Sigmoid colon (tissue), 6 donors: ENCODE measurements at regions not wholly inside any gene's neighbourhood (a gene's known extent, or its start where the extent isn't known, plus 50 kb on each side); places are given as distances from the start of the nearest gene placed in this dataset.
"Not testable (repeated sequence)": the region's sequence is repeated elsewhere in the genome, so short reads cannot be mapped to it uniquely, and the experiment has no call there.

Source experiments
- DNase-seq: peaks from one replicate; pipeline ENCODE4 v3.0.0-alpha.2; 2019
- H3K27ac ChIP-seq, 4 donors: fragments of 200-600 bp; sonication (generic); one replicate each; pipeline ENCODE4 v1.5.1; 2016 to 2019; ENCODE audit warnings: mild to moderate bottlenecking in 1 of 4
- H3K27me3 ChIP-seq, 3 donors: fragments of 200-600 bp; sonication (generic); one replicate each; pipeline ENCODE4 v1.5.1; 2019; ENCODE audit warnings: mild to moderate bottlenecking in 1 of 3
- H3K36me3 ChIP-seq, 4 donors: fragments of 200-600 bp; sonication (generic); one replicate each; pipeline ENCODE4 v1.5.1; 2016 to 2019
- H3K4me1 ChIP-seq, 4 donors: fragments of 200-600 bp; sonication (generic); one replicate each; pipeline ENCODE4 v1.5.1; 2017 to 2019
- H3K4me3 ChIP-seq, 4 donors: fragments of 200-600 bp; sonication (generic); one replicate each; pipeline ENCODE4 v1.5.1; 2017 to 2019; ENCODE audit warnings: mild to moderate bottlenecking in 2 of 4, moderate library complexity in 1 of 4
- H3K9me3 ChIP-seq, 4 donors: fragments of 200-600 bp in 3 of 4; sonication (generic) in 3 of 4; one replicate each; pipeline versions ENCODE4 v1.5.1 to v1.6.1; 2013 to 2019
- CTCF ChIP-seq, 4 experiments: fragments of 450-650 bp in 3 of 4; fragments of 200-600 bp in 1 of 4; IDR thresholded peaks; one replicate each; pipeline ENCODE4 v1.5.1; 2016 to 2019; ENCODE audit warnings: antibody characterized with exemption in 4 of 4, mild to moderate bottlenecking in 3 of 4, moderate library complexity in 2 of 4
- EP300 ChIP-seq, 4 donors: sonication (generic); formaldehyde crosslinking; IDR thresholded peaks; one replicate each; pipeline ENCODE4 v1.6.1; 2017; ENCODE audit warnings: antibody characterized with exemption in 4 of 4
- POLR2A ChIP-seq, 2 donors: fragments of 450-650 bp; IDR thresholded peaks; one replicate each; pipeline ENCODE4 v1.6.1; 2016; ENCODE audit warnings: antibody characterized with exemption in 2 of 2, mild to moderate bottlenecking in 2 of 2, moderate library complexity in 2 of 2
- POLR2AphosphoS5 ChIP-seq, 4 donors: sonication (generic); formaldehyde crosslinking; IDR thresholded peaks; one replicate each; pipeline ENCODE4 v1.6.1; 2017; ENCODE audit warnings: antibody characterized with exemption in 4 of 4
- WGBS, 2 donors: extraction: QIAGEN DNeasy Blood & Tissue Kit; methylation state at CpG; one replicate each; pipeline ENCODE4 v1.1.7; 2013; 5-methylcytosine and 5-hydroxymethylcytosine counted together
- intact Hi-C: fragments of 100-400 bp; cut with DNase I; formaldehyde crosslinking; loops from one replicate; pipeline ENCODE4 v1.15.1; 2023
- donor health status: healthy with polysubstance abuse.
- donor health status: healthy.

- intact Hi-C loops: no loop called here
- WGBS, 2 donors: 38 to 60% methylated on average over 3 of the region's 3 CpGs
- no peak overlapping the region for H3K4me3 ChIP-seq
These were observed 230.8 kb downstream of the CGGBP1 start for GRCh38 chr3:87828046-87828445.

GRCh38 chr3:87822563-87822962 lies 236.2 kb downstream of the CGGBP1 start:
- TF ChIP-seq CTCF (IDR thresholded peaks at IDR 0.05) (no peak), EP300 (IDR thresholded peaks at IDR 0.05) (no peak), POLR2A (IDR thresholded peaks at IDR 0.05) (no peak)
- no peaks in the 10 kb centered on the region for H3K9me3 ChIP-seq
- no peaks in the 10 kb centered on the region for H3K4me1 ChIP-seq
- H3K4me3 ChIP-seq: no peak overlapping the region
- H3K27ac ChIP-seq: no peak overlapping the region
- no peak for DNase-seq
- no peaks in the 10 kb centered on the region for H3K36me3 ChIP-seq
- intact Hi-C loops: no loop called here
- WGBS, 2 donors: 39 to 59% methylated on average over 2 of the region's 2 CpGs
- H3K27me3 ChIP-seq: no peaks in the 10 kb centered on the region

More at GRCh38 chr3:87828046-87828445, 230.8 kb downstream of the CGGBP1 start:
- TF ChIP-seq POLR2A (IDR thresholded peaks at IDR 0.05) (no peak), CTCF (IDR thresholded peaks at IDR 0.05) (no peak), POLR2AphosphoS5 (IDR thresholded peaks at IDR 0.05) (no peak), EP300 (IDR thresholded peaks at IDR 0.05) (no peak)
- Histone ChIP-seq H3K27me3 (no peaks in the 10 kb centered on the region), H3K27ac (no peak overlapping the region), H3K9me3 (no peaks in the 10 kb centered on the region), H3K4me1 (no peaks in the 10 kb centered on the region), H3K36me3 (no peaks in the 10 kb centered on the region)
- no peak for DNase-seq

- 78 to 83% methylated on average over 6 of the region's 6 CpGs for WGBS, 2 donors
- H3K9me3 ChIP-seq, H3K36me3 ChIP-seq, H3K27ac ChIP-seq, H3K27me3 ChIP-seq, H3K4me3 ChIP-seq, DNase-seq, H3K4me1 ChIP-seq, intact Hi-C loops: not testable (repeated sequence)
These were observed 245.3 kb downstream of the CGGBP1 start for GRCh38 chr3:87813503-87813902.

- intact Hi-C loops: no loop called here
These were observed 246.9 kb downstream of the CGGBP1 start for GRCh38 chr3:87811953-87812352.

GRCh38 chr3:87810452-87811016 lies 248.3 kb downstream of the CGGBP1 start:
- no peaks in the 10 kb centered on the region for H3K9me3 ChIP-seq
- no peak for DNase-seq
- no peaks in the 10 kb centered on the region for H3K27me3 ChIP-seq
- no peak for TF ChIP-seq EP300 (IDR thresholded peaks at IDR 0.05)
- no peak for TF ChIP-seq CTCF (IDR thresholded peaks at IDR 0.05)
- TF ChIP-seq POLR2AphosphoS5 (IDR thresholded peaks at IDR 0.05): no peak
- no peak for TF ChIP-seq POLR2A (IDR thresholded peaks at IDR 0.05)
- H3K36me3 ChIP-seq: no peaks in the 10 kb centered on the region
- intact Hi-C loops: no loop called here
- no peak overlapping the region for H3K27ac ChIP-seq
- no peaks in the 10 kb centered on the region for H3K4me1 ChIP-seq
- H3K4me3 ChIP-seq: no peak overlapping the region

More at GRCh38 chr3:87811953-87812352, 246.9 kb downstream of the CGGBP1 start:
- H3K27ac ChIP-seq: no peak overlapping the region
- no peak for DNase-seq
- H3K4me3 ChIP-seq: no peak overlapping the region
- TF ChIP-seq POLR2AphosphoS5 (IDR thresholded peaks at IDR 0.05) (no peak), POLR2A (IDR thresholded peaks at IDR 0.05) (no peak), CTCF (IDR thresholded peaks at IDR 0.05) (no peak), EP300 (IDR thresholded peaks at IDR 0.05) (no peak)
- WGBS, 2 donors: 46 to 63% methylated on average over 2 of the region's 2 CpGs
- no peaks in the 10 kb centered on the region for H3K36me3 ChIP-seq
- H3K4me1 ChIP-seq: no peaks in the 10 kb centered on the region
- H3K9me3 ChIP-seq: no peaks in the 10 kb centered on the region
- no peaks in the 10 kb centered on the region for H3K27me3 ChIP-seq
